Fibroblast of the conjunctiva (primary cell): ENCODE measurements at regions not wholly inside any gene's neighbourhood (a gene's known extent, or its start where the extent isn't known, plus 50 kb on each side); places are given as distances from the start of the nearest gene placed in this dataset.

Experiments
- DNase-seq: peaks from one replicate; pipeline ENCODE4 v3.0.0-alpha.2; 2010; ENCODE audit warnings: low read depth

- DNase-seq = no peak
Observed at GRCh38 chr7:156125841-156126730, 313.8 kb upstream of the SHH start.

GRCh38 chr7:156124356-156124755 is 312.1 kb upstream of the SHH start:
- no peak for DNase-seq

- DNase-seq = no peak
Observed at GRCh38 chr7:156123362-156123761, 311.1 kb upstream of the SHH start.

GRCh38 chr7:156122752-156123354 is 310.6 kb upstream of the SHH start:
- DNase-seq = no peak

GRCh38 chr7:156121956-156122355 is 309.7 kb upstream of the SHH start:
- DNase-seq = no peak

GRCh38 chr7:156121434-156121833 is 309.2 kb upstream of the SHH start:
- DNase-seq = no peak

- DNase-seq = no peak
Observed at GRCh38 chr7:156120552-156120951, 308.3 kb upstream of the SHH start.

GRCh38 chr7:156119771-156120170 is 307.5 kb upstream of the SHH start:
- no peak for DNase-seq

- DNase-seq = no peak
Observed at GRCh38 chr7:156118248-156118645, 306.0 kb upstream of the SHH start.

GRCh38 chr7:156117542-156118247 is 305.4 kb upstream of the SHH start:
- no peak for DNase-seq

- no peak for DNase-seq
Observed at GRCh38 chr7:156116514-156117215, 304.4 kb upstream of the SHH start.

GRCh38 chr7:156115582-156115981 is 303.3 kb upstream of the SHH start:
- no peak for DNase-seq

- DNase-seq = no peak
Observed at GRCh38 chr7:156113731-156114130, 301.5 kb upstream of the SHH start.

GRCh38 chr7:156109988-156110387 is 297.7 kb upstream of the SHH start:
- no peak for DNase-seq

GRCh38 chr7:156109076-156109475 is 296.8 kb upstream of the SHH start:
- no peak for DNase-seq

GRCh38 chr7:156107957-156108356 is 295.7 kb upstream of the SHH start:
- DNase-seq = no peak

- no peak for DNase-seq
Observed at GRCh38 chr7:156106107-156106426, 293.8 kb upstream of the SHH start.

GRCh38 chr7:156105337-156106106 is 293.3 kb upstream of the SHH start:
- no peak for DNase-seq

- DNase-seq = no peak
Observed at GRCh38 chr7:156104501-156105336, 292.5 kb upstream of the SHH start.

GRCh38 chr7:156102267-156102666 is 290.0 kb upstream of the SHH start:
- DNase-seq = no peak

GRCh38 chr7:156101355-156101754 is 289.1 kb upstream of the SHH start:
- DNase-seq = no peak
